T-helper 22 cell (primary cell): ENCODE measurements at regions not wholly inside any gene's neighbourhood (a gene's known extent, or its start where the extent isn't known, plus 50 kb on each side); places are given as distances from the start of the nearest gene placed in this dataset.

Experiments
- DNase-seq: peaks from one replicate; pipeline ENCODE4 v3.0.0-alpha.2; 2020; ENCODE audit warnings: low read depth

DNA sequence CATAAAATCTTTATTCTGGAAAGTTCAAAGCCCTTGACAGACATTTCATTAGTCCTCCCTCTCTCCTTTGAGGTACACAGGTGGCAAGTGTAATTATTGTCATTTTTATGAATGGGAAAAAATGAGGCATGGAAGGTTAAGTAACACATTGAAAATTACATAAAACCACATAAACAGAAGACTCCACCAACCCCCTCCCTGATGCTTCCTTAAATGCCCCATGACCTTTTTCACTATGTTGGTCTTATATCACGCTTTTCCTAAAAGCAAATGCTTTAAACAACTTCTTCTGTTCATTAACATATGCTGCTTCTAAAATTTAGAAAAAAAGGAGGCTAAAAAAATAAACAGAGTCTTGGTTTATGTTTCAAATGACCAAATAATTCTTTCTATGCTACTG is 648.4 kb downstream of the PTPRC start:
- no peak for DNase-seq

DNA sequence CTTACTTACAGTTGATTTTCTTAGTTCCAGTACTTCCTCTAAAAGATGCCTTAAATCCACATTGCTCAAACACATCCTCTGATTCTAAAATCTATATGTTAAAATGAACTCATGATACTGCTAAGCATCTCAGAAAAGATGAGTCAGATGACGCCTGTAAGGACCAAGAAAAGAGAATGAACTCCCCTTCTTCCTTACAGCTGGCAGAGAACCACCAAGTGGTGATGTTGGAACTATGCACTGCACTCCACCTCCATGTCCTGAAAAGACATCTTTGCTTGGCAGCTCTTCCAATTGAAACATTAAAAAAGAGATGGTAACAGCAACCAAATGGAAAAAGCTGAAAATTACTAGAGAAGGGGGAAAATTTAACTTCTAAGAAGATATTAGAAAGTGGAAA is 648.8 kb downstream of the PTPRC start:
- no peak for DNase-seq

DNA sequence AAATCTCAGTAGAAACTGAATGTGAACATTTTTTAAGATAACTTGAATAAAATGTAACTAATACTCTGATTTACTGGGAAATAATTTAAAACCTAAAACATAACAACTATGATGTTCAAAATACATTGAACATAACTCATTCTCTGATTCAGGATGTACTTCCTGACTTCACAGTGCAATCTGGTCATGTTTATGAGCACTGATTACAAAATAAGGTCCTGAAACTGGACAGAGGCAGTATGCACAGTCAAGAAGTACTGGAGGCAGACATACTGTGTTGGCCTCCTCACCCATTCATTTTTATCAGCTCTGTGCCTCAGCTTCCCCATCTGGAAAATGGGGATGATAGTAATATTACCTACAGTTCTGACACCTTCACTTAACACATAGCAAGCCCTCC is 651.3 kb downstream of the PTPRC start:
- no peak for DNase-seq

DNA sequence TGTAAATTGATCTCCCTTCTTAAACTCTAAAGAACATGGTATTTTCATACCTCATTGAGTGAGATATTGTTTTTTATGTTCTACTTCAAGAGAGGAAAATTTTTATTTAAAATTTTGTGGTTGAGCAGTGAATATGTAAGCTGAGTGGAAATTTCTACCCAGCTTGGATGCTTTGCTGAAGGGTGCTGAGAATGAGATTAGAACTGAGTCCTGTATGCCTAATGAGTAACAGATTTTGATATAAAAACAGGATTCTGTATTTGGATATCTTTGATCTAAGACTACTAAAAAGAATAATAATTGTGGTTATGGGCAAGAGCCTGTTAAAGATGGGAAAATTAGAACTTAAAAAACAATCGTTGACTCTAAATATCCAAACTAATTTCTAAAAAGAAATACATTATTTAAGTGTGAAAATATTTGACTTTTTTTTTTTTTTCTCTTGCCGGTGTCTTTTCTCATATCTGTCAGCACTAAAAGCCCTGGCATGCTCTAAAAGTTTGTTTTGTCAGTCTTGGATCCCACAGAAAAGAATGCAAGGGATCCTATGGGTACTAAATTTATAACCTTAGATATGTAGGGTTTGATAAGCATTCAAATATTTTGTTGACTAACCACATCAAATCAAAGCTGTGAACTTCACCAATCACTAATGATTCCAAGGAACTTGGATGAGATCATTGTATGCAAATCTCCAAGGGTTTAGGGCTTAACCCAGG is 652.3 kb downstream of the PTPRC start:
- no peak for DNase-seq

DNA sequence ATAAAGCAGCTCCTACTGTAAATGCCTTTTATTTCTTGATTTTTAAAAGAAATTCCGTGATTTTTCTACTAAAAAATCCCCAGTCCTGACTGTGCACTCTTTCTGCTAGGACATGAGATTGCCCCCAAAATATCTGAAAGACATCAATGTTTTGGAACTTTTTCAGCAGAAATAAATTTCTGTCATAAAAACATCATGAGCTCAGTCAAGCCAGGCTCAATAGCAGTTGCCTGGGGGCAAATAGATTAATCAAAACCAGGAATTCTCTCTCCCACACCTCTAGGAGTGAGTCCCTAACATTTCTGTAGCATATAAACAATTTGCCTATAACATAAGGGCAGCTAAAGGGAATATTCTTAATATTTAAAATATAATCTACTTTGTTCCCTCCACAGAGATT is 654.1 kb downstream of the PTPRC start:
- DNase-seq: no peak

DNA sequence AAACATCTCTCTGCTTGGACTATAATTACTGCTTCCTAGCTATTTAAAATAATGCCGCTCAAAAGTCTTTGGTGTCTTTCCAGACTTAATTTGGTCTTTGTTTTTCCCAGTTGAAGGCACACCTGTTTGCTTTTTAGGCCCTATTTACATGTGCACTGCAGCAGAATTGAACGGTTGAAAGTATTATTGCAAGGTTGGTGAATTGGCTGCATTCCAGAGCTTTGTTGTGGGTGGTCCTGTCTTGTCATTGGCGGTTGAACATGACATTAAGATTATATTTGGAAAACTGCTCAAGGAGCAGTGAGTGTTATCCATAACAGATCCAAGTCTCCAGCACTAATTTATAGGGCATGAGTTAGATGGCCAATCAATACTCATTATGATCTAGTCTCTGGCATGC is 656.3 kb downstream of the PTPRC start:
- no peak for DNase-seq

DNA sequence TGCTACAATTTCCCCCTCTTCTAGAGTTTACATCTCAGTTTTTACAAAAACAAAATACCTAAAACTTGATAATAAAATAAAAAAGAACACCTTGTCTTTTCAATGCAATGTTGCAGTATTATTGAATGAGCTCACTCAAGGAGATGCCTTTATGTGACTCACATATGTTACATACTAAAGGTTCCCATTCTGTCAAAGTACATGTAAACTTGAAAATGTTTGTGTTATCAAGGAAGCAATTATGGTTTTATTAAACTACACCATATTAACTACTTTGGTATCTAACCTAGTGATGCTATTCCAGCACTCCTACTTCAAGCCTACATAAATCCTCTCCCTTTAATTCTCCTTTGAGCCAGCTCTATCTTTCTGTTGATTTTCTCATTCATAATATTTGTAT is 658.3 kb downstream of the PTPRC start:
- no peak for DNase-seq

DNA sequence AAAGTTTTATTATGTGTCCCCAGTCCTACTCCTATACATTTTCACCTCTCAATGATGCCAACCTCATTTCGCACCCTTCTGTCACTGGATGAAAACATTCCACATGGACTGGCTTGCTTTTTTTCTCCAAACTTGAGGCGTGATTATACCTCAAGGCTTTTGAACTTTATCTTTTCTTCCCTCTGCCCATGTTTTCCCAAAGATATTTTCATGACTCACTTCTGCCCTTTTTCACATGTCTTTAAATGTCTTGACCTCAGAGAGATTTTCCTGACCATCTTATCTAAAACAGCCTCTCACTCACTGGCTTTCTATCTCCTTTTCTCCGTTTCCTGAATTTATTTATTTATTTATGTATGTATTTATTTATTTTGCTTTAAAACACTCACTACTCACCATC is 659.0 kb downstream of the PTPRC start:
- no peak for DNase-seq

DNA sequence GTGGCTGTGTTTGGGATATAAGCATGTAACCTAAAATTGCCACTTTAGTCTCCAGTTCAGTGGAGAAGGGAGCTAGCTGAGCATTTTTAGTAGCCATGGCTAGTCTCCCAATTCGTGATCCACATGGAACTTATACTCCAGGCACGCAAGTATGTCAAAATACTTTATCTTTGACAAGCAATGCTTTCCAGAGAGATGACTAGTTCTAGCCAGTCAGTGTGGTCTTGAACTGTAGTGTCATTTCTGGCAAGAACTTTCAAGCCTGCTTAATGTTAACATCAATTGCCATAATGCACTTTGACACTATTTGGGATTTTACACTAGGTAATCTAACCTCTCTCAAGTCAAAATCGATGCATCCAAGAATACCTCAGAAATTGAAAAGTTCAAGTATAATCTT is 660.0 kb downstream of the PTPRC start:
- DNase-seq: no peak

DNA sequence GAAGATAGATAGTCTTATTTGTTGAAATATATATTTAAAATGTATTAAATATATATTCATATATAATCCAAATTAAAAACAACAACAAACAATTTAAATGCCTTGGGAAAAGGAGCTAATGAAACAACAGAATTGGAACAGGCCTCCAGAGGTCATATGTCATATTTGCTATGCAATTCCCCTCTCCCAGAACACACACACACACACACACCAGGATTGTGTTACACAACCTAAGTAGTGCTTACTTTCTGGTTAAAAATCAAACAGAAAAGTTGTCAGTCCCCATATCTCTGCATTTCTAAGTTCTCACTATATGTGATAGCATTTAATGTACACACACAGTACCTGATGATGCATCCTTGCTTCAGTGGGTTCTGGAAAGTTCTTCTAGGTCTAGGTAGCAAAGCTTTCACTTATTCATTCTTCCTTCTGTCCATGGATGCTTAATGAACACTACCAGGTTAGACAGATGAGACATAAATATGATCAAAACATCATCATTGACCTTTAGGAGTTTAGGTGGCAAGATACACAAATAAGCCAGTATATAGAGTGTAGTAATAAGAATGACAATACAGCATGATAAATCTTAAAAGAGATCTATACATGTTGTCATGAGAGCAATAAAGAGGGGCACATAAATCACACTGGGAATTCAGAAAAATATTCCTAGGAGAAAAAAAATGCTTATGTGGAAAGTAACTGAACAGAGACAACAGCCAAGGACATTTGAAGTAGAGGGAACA is 662.8 kb downstream of the PTPRC start:
- DNase-seq: no peak

DNA sequence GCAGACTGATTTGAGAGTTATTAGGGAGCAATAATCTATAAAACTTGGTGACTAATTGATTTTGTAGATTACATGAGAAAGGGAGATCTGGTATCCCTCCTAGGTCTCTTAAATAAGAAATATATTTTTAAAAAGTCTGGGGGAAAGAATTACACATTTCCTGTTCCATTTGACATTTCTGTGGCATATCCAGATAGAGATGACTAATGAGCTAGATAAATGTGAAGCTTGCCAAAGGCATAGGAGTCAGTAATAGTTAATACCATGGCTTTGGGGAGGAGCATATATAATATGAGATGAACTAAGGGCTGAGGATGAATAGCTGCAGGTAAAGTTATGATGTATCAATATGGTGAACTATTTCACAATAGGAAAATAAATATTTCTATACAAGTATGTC is 663.7 kb downstream of the PTPRC start:
- no peak for DNase-seq

DNA sequence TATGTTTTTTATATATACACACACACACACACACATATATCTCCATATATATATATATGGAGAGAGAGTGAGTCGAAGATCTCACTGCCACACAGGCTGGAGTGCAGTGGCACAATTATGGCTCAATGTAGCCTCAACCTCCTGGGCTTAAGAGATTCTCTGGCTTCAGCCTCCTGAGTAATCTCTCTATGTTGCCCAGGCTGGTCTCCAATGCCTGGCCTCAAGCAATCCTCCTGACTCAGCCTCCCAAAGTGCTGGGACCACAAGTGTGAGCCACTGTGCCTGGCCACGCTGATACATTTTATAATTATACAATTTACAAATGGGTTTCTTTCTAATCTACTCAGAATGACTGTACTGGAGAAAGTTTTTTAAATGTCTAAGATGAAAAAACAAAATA is 664.2 kb downstream of the PTPRC start:
- no peak for DNase-seq

DNA sequence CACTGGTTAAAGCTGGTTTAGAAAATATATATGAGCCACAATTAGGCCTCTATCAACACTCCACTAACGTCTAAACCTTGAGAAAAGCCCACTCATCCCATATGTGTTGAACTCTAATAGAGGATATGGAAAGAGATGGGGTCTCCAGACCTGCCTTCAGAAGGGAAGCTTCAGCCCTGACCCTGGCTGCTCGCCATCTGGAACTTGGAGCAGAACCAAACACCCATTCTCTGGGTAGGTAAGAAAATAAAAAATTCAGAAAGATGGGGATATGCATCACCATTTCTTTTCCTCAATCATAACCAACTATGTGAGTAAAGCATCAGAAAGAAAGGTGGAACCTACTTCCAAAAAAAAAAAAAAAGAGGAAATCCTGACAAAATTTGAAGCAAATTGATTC is 666.2 kb downstream of the PTPRC start:
- no peak for DNase-seq

DNA sequence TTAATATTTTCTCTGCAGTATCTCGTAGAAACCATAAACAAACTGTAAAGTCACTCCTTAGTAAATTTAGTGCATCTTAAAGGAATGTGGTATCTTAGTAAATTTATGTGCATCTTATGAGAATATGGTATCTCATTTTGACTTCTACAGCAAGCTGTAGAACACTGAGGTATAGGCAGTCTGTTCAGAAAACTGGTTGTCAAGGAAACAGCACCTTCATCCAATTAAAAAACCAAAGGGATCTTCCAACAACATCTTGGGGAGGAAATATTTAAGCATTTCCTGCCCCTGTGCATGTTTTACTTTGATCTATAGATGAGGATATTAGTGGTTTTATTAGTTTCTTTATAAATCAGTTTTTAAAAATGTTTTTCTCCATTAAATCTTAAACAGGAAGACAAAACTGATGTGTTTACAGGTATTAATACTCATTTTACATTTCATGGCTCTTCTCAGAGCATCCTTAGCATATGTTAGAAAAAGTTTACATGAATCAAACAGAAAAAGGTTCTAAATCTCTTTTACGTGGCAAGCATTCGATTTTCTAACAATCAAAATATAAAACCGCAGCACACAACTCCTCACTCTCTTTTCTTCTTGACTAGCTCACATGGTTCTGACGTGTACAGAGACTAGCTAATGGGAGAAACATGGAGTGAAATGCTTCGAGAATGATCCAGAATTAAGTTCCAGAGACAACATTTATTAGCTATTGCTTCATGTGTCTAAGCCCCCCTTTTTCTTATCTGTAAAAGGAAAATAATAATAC is 668.8 kb downstream of the PTPRC start:
- no peak for DNase-seq

DNA sequence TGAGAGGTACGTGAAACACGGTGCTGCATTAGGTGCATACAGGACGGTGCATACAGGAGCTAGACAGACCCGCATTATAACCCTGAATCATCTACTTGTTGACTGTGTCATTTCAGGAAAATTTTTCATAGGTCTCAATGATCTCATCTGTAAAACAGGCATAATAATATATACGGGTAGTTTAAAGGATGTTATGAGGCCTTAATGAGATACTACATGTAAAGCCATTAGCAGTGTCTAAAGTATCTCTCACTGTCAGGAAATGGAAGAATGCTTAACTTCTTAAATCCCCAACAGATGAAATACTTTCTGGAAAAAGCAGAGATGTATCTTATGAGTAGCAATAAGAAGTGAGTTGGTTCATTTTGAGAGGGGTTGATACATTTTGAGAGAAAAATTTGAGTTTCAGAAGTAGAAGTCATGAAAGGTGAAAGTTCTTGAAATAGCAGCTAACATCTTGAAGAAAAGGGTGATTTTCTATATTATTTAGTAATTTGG is 669.6 kb downstream of the PTPRC start:
- no peak for DNase-seq

DNA sequence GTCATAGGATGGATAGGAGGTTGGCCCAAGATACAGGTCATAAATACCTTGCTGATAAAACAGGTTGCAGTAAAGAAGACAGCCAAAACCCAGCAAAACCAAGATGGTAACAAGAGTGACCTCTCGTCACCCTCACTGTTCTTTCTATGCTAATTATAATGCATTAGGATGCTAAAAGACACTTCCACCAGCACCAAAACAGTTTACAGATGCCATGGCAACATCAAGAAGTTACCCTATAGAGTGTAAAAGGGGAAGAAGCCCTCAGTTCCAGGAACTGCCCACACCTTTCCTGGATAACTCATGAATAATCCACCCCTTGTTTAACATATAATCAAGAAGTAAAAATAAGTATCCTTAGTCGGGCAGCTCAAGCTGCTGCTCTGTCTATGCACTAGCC is 671.9 kb downstream of the PTPRC start:
- no peak for DNase-seq

DNA sequence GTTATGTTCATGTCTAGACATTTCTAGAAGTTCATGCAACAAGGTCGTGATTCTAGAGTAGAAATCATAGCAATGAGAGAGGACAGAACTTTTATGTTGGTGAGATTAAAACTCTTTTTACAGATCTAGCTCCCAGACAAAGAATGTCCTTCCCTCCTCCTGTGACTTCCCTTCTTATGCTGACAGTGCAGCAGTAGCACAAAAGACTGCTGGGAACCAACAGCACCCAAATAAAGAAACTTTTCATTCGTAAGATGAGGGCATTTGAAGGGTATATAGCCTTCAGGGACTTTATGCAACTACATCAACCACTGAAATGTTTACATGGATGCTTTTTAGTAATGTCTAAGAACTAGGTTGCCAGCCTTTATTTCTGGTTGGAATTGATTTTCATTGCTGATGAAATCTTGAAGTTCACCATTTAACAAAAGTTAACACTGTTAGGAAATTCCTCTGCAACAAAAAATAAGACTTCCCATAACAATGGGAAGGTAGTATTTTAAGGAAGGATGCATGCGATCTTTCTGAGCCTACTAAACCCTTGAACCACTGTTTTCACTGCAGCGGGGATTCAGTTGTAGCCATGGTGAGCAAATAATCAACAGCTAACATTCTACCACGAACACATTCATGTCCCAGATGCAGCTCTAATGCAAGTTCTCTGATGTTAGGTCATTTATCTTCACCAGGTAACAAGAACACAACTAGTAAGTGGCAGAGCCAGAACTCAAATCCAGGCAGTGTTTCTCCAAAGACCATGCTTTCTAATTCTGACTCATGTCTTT is 672.8 kb downstream of the PTPRC start:
- no peak for DNase-seq

DNA sequence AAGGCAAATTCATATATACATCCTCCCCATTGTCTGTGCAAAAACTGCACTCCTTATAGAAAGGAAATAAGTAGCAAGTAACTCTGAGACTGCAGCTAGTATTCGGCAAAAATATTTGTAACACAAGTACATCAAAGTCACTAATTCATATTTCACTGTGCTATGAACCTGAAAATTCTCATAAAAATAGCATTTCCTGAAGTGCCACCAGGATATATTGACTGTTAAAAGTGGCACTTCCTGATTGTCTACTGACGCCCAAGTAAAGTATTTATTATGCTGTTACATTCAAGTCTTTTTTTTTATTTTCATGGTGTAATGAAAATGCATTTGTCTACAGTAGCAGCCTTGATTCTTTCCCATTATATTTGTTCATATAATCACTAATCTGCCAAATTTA is 673.8 kb downstream of the PTPRC start:
- DNase-seq: no peak

DNA sequence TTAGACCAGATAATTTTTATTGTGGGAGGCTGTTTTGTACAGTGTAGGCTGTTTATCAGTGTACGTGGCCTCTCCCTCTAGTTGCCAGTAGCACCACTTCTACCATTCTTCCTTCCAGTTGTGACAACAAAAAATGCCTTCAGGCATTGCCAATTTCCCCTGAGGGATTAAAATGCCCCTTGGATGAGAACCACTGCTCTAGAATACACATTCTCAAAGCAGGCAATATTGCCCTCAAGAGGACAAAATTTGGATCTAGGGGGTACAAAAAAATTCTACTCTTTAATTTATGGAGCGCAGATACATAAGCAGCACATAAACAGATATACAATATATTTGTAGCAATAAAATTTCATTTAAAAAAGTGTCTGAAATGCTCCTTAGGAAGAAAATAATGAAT is 674.6 kb downstream of the PTPRC start:
- no peak for DNase-seq

DNA sequence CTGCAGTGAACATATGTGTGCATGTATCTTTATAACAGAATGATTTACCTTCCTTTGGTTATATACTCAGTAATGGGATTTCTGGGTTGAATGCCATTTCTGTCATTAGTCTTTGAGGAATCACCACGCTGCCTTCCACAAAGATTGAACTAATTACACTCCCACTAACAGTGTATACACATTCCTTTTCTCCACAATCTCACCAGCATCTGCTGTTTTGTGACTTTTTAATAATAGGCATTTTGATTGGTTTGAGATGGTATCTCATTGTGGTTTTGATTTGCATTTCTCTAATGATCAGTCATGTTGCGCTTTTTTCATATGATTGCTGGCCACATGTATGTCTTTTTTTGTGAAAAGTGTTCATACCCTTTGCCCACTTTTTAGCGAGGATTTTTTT is 680.5 kb downstream of the PTPRC start:
- DNase-seq: no peak

DNA sequence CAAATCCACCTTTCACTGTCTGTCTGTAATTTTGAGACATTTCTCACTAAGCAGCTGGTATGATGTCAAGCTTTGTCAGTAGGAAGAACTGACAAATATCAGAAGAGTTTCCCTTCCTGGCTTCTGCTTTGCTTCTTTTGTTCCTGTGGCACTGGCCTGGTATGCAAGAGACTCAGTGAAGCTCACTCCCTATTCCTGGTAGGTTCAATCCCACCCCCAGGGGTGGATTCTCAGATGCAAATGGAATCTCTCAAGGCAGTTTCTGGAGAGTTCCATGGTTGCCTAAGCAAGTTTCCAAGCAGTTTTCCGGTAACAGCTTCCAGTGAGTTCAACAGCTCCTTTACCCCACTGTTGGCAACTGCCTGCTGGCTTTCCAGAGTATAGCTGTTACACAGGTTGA is 683.4 kb downstream of the PTPRC start:
- DNase-seq: no peak

DNA sequence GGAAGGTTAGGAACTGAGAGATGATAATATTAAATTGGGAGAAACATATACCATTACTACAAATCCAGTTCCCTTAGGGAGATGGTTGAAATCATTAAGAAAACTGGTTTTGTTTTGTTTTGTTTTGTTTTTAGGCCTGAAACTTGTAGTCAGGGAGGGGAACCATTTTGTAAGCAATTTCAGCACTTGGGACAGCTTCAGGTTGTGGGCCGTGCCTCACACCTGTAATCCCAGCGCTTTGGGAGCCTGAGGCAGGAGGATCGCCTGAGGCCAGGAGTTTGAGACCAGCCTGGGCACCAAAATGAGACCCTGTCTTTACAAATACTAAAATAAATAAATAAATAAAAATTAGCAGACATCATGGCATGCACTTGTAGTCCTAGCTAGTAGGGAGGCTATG is 694.3 kb upstream of the NR5A2 start:
- no peak for DNase-seq
